ENCODE measurements at regions not wholly inside any gene's neighbourhood (a gene's known extent, or its start where the extent isn't known, plus 50 kb on each side); places are given as distances from the start of the nearest gene placed in this dataset.

GRCh38 chr16:79317521-79317920 is 283.0 kb downstream of the MAF start:
- no peak overlapping the region for H3K9ac ChIP-seq (ENCODE audit: insufficient read depth in 1 of 2, low read length in 2 of 2)
- no peaks in the 10 kb centered on the region for H3K4me1 ChIP-seq (ENCODE audit: control insufficient read depth in 5 of 5, insufficient read depth in 5 of 5, low read length in 5 of 5)
- no peaks in the 10 kb centered on the region for H3K27me3 ChIP-seq (ENCODE audit: control insufficient read depth in 3 of 3, insufficient read depth in 3 of 3, low read length in 2 of 3)
- H3K4me3 ChIP-seq: no peak overlapping the region
- no peak for TF ChIP-seq CTCF (IDR thresholded peaks at IDR 0.05; ENCODE audit: control extremely low read depth, extremely low read depth)
- 73 to 78% methylated on average over 2 of the region's 2 CpGs for WGBS, 2 donors
- ATAC-seq (ENCODE audit: insufficient read depth, low FRiP score): no peak
- no peak for DNase-seq
- H3K27ac ChIP-seq (ENCODE audit: low read depth in 1 of 2, low read length in 1 of 2): no peak overlapping the region
- no peaks in the 10 kb centered on the region for H3K36me3 ChIP-seq (ENCODE audit: control insufficient read depth in 4 of 4, insufficient read depth in 4 of 4, low read length in 4 of 4)
- H3K9me3 ChIP-seq (ENCODE audit: control insufficient read depth in 4 of 4, insufficient read depth in 3 of 4, low read length in 3 of 4): no peaks in the 10 kb centered on the region

GRCh38 chr16:79317026-79317425 is 283.5 kb downstream of the MAF start:
- Histone ChIP-seq H3K9ac (ENCODE audit: insufficient read depth in 1 of 2, low read length in 2 of 2) (no peak overlapping the region), H3K9me3 (ENCODE audit: control insufficient read depth in 4 of 4, insufficient read depth in 3 of 4, low read length in 3 of 4) (no peaks in the 10 kb centered on the region), H3K4me1 (ENCODE audit: control insufficient read depth in 5 of 5, insufficient read depth in 5 of 5, low read length in 5 of 5) (no peaks in the 10 kb centered on the region), H3K4me3 (no peak overlapping the region), H3K27ac (ENCODE audit: low read depth in 1 of 2, low read length in 1 of 2) (no peak overlapping the region), H3K36me3 (ENCODE audit: control insufficient read depth in 4 of 4, insufficient read depth in 4 of 4, low read length in 4 of 4) (no peaks in the 10 kb centered on the region), H3K27me3 (ENCODE audit: control insufficient read depth in 3 of 3, insufficient read depth in 3 of 3, low read length in 2 of 3) (no peaks in the 10 kb centered on the region)
- no peak for TF ChIP-seq CTCF (IDR thresholded peaks at IDR 0.05; ENCODE audit: control extremely low read depth, extremely low read depth)
- ATAC-seq (ENCODE audit: insufficient read depth, low FRiP score) (no peak), DNase-seq (no peak)

- H3K27ac ChIP-seq (ENCODE audit: low read depth in 1 of 2, low read length in 1 of 2): no peak overlapping the region
- 77 to 88% methylated on average over 8 of the region's 8 CpGs for WGBS, 2 donors
- H3K9ac ChIP-seq (ENCODE audit: insufficient read depth in 1 of 2, low read length in 2 of 2): no peak overlapping the region
- DNase-seq (no peak), ATAC-seq (ENCODE audit: insufficient read depth, low FRiP score) (no peak)
- H3K36me3 ChIP-seq (ENCODE audit: control insufficient read depth in 4 of 4, insufficient read depth in 4 of 4, low read length in 4 of 4): no peaks in the 10 kb centered on the region
- H3K4me1 ChIP-seq (ENCODE audit: control insufficient read depth in 5 of 5, insufficient read depth in 5 of 5, low read length in 5 of 5): no peaks in the 10 kb centered on the region
- H3K4me3 ChIP-seq: no peak overlapping the region
- no peaks in the 10 kb centered on the region for H3K9me3 ChIP-seq (ENCODE audit: control insufficient read depth in 4 of 4, insufficient read depth in 3 of 4, low read length in 3 of 4)
- TF ChIP-seq CTCF (IDR thresholded peaks at IDR 0.05; ENCODE audit: control extremely low read depth, extremely low read depth): no peak
- no peaks in the 10 kb centered on the region for H3K27me3 ChIP-seq (ENCODE audit: control insufficient read depth in 3 of 3, insufficient read depth in 3 of 3, low read length in 2 of 3)
Observed at GRCh38 chr16:79316004-79316458, 284.5 kb downstream of the MAF start.

GRCh38 chr16:79312502-79312901 is 288.0 kb downstream of the MAF start:
- Histone ChIP-seq H3K9ac (ENCODE audit: insufficient read depth in 1 of 2, low read length in 2 of 2) (no peak overlapping the region), H3K4me3 (no peak overlapping the region), H3K36me3 (ENCODE audit: control insufficient read depth in 4 of 4, insufficient read depth in 4 of 4, low read length in 4 of 4) (no peaks in the 10 kb centered on the region), H3K9me3 (ENCODE audit: control insufficient read depth in 4 of 4, insufficient read depth in 3 of 4, low read length in 3 of 4) (no peaks in the 10 kb centered on the region), H3K4me1 (ENCODE audit: control insufficient read depth in 5 of 5, insufficient read depth in 5 of 5, low read length in 5 of 5) (no peaks in the 10 kb centered on the region), H3K27me3 (ENCODE audit: control insufficient read depth in 3 of 3, insufficient read depth in 3 of 3, low read length in 2 of 3) (no peaks in the 10 kb centered on the region), H3K27ac (ENCODE audit: low read depth in 1 of 2, low read length in 1 of 2) (no peak overlapping the region)
- DNase-seq (no peak), ATAC-seq (ENCODE audit: insufficient read depth, low FRiP score) (no peak)
- TF ChIP-seq CTCF (IDR thresholded peaks at IDR 0.05; ENCODE audit: control extremely low read depth, extremely low read depth): no peak
- WGBS, 2 donors: 82 to 92% methylated on average over 11 of the region's 11 CpGs

All from lung (tissue), 11 donors.